ENCODE measurements at regions not wholly inside any gene's neighbourhood (a gene's known extent, or its start where the extent isn't known, plus 50 kb on each side); places are given as distances from the start of the nearest gene placed in this dataset.

GRCh38 chr1:10864776-10865175, 68.3 kb upstream of the CASZ1 start:
- Histone ChIP-seq H2BK15ac (ENCODE audit: low read length) (no peak overlapping the region), H3K4ac (replicated peaks; ENCODE audit: insufficient read length, low read depth, low read length) (no peak overlapping the region), H2BK12ac (ENCODE audit: low read depth, low read length) (no peak overlapping the region), H3K14ac (ENCODE audit: insufficient read length) (no peak overlapping the region), H2BK5ac (ENCODE audit: low read depth, low read length) (no peak overlapping the region), H3K27ac (ENCODE audit: low read depth, low read length) (no peak overlapping the region), H3K4me2 (ENCODE audit: insufficient read depth in 1 of 2, low read depth in 2 of 2, low read length in 2 of 2) (no peak overlapping the region), H3K36me3 (ENCODE audit: control insufficient read depth in 2 of 4, insufficient read depth in 4 of 4, low read length in 3 of 4) (no peaks in the 10 kb centered on the region), H4K91ac (replicated peaks; ENCODE audit: insufficient read length, low read length) (no peak overlapping the region), H4K8ac (ENCODE audit: extremely low read depth, insufficient read depth, low read length) (no peak overlapping the region), H3K4me1 (replicated peaks in 1 of 4; ENCODE audit: control insufficient read depth in 3 of 4, insufficient read depth in 4 of 4, low read length in 3 of 4) (peaks cover 3 to 23% (median 13%) of the 10 kb centered on the region in 4 experiments), H3K23me2 (ENCODE audit: low read depth, low read length) (peaks cover 8% of the 10 kb centered on the region; the same call in 1 of the 2 replicates), H3K9ac (replicated peaks in 1 of 4; ENCODE audit: extremely low read depth in 1 of 4, low read depth in 3 of 4, low read length in 3 of 4) (no peak overlapping the region), H4K5ac (ENCODE audit: insufficient read length, low read depth, low read length) (no peak overlapping the region), H3K9me3 (ENCODE audit: insufficient read depth in 2 of 2, low read depth in 1 of 2, low read length in 1 of 2) (no peaks in the 10 kb centered on the region), H2BK120ac (replicated peaks; ENCODE audit: low read depth, low read length) (no peak overlapping the region), H2BK20ac (ENCODE audit: low read length) (no peak overlapping the region), H3K27me3 (replicated peaks in 1 of 4; ENCODE audit: control insufficient read depth in 3 of 4, extremely low read depth in 1 of 4, insufficient read depth in 3 of 4, low read length in 3 of 4) (peaks cover 1 to 31% (median 9%) of the 10 kb centered on the region in 4 experiments; a peak in 6 of 7 replicates), H3K18ac (ENCODE audit: extremely low read depth, low read length) (no peak overlapping the region), H3K4me3 (ENCODE audit: extremely low read depth in 1 of 4, insufficient read depth in 2 of 4, low read depth in 3 of 4, low read length in 4 of 4) (no peak overlapping the region), H3K79me1 (ENCODE audit: low read depth, low read length) (no peaks in the 10 kb centered on the region), H3K56ac (replicated peaks; ENCODE audit: insufficient read length, low read depth, low read length) (no peak overlapping the region), H3K79me2 (ENCODE audit: control insufficient read depth in 1 of 2, insufficient read depth in 2 of 2, low read length in 2 of 2) (no peaks in the 10 kb centered on the region), H4K20me1 (replicated peaks in 1 of 2; ENCODE audit: control insufficient read depth in 1 of 2, insufficient read depth in 2 of 2, low read length in 2 of 2) (peaks cover 0 to 2% of the 10 kb centered on the region in 2 experiments), H2AFZ (ENCODE audit: low read length) (no peak overlapping the region), H3K23ac (ENCODE audit: insufficient read length) (no peak overlapping the region), H2AK5ac (ENCODE audit: low read depth, low read length) (no peak overlapping the region; the same call in 1 of the 2 replicates)
- WGBS, 2 experiments (ENCODE audit: extremely low coverage in 1 of 2, insufficient coverage in 1 of 2, insufficient read length in 1 of 2, insufficient replicate concordance in 2 of 2, low coverage in 1 of 2, low lambda C conversion rate in 2 of 2, missing lambda C conversion rate in 1 of 2) = 79% methylated on average over 9 of the region's 9 CpGs; no CpG with 5 or more reads in 1 of the 2 experiments
- ChIA-PET CTCF (ENCODE audit: partially characterized antibody) (interaction anchor here (0.7 to 1.8 kb wide), 11 partner anchors 13 to 695 kb away, joined by 3 to 7 read pairs (median 3); no protein-coding TSS in a partner anchor), POLR2A (ENCODE audit: partially characterized antibody) (interaction anchor here (0.7 to 1.5 kb wide), 3 partner anchors 13 to 336 kb away, joined by 3 to 4 read pairs (median 3); no protein-coding TSS in a partner anchor)
- DNase-seq (ENCODE audit: low read depth in 1 of 2, low spot score in 2 of 2) (no peak), FAIRE-seq (no peak)
- TF ChIP-seq KDM5A (IDR thresholded peaks at IDR 0.05; ENCODE audit: low read length) (no peak), PHF8 (conservative IDR thresholded peaks at IDR 0.05; ENCODE audit: low read depth, low read length) (no peak), BRCA1 (IDR thresholded peaks at IDR 0.05; ENCODE audit: low read depth, low read length) (no peak), RXRA (IDR thresholded peaks at IDR 0.05; ENCODE audit: insufficient read depth, low read depth, low read length) (no peak), JUN (IDR thresholded peaks at IDR 0.05; ENCODE audit: low read depth, low read length) (no peak), BACH1 (IDR thresholded peaks at IDR 0.05; ENCODE audit: low read length) (no peak), RNF2 (IDR thresholded peaks at IDR 0.05; ENCODE audit: borderline replicate concordance, low read depth, low read length, missing control alignments, poor library complexity, severe bottlenecking) (no peak), ZNF274 (IDR thresholded peaks at IDR 0.05; ENCODE audit: borderline replicate concordance, extremely low read depth, low read length) (no peak), GABPA (IDR thresholded peaks at IDR 0.05; ENCODE audit: borderline replicate concordance, insufficient read depth, low read length) (no peak)

Data from H1 (cell line).